ENCODE measurements at regions not wholly inside any gene's neighbourhood (a gene's known extent, or its start where the extent isn't known, plus 50 kb on each side); places are given as distances from the start of the nearest gene placed in this dataset.

GRCh38 chr15:60115579-60116380, 111.7 kb downstream of the FOXB1 start:
- no peak overlapping the region for H3K4me3 ChIP-seq (ENCODE audit: low read length)
- no peak for TF ChIP-seq CTCF (conservative IDR thresholded peaks at IDR 0.05; ENCODE audit: low read length)
- DNase-seq (ENCODE audit: low read depth): peak; percentile 34

- H3K4me3 ChIP-seq (ENCODE audit: low read length): no peak overlapping the region
- TF ChIP-seq CTCF (conservative IDR thresholded peaks at IDR 0.05; ENCODE audit: low read length): no peak
- DNase-seq (ENCODE audit: low read depth): no peak
Observed at GRCh38 chr15:60116456-60117089, 112.5 kb downstream of the FOXB1 start.

GRCh38 chr15:60118146-60118545, 114.0 kb downstream of the FOXB1 start:
- DNase-seq (ENCODE audit: low read depth): no peak
- no peak overlapping the region for H3K4me3 ChIP-seq (ENCODE audit: low read length)
- TF ChIP-seq CTCF (conservative IDR thresholded peaks at IDR 0.05; ENCODE audit: low read length): no peak

DNA sequence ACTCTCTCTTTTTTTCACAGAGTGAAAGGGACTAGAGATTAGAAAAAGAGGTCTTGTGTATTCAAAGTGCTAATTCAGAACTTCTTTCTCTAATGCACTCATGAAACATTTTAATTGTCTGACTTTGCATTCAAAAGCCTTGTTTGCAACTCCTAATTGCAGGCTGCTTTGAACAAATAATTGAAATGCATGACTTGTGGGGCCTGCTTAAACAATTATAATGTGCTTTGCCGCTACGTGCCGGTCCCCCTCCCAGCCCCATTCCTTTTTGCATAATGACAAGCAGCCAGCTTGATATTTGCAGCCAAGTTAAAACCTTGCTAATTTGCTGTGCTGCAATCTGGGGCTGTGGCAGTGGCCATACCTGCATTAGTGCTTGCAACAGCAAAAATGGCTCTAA, 114.5 kb downstream of the FOXB1 start:
- DNase-seq (ENCODE audit: low read depth): no peak
- no peak for TF ChIP-seq CTCF (conservative IDR thresholded peaks at IDR 0.05; ENCODE audit: low read length)

GRCh38 chr15:60119101-60119500, 115.0 kb downstream of the FOXB1 start:
- no peak overlapping the region for H3K4me3 ChIP-seq (ENCODE audit: low read length)
- DNase-seq (ENCODE audit: low read depth): no peak
- TF ChIP-seq CTCF (conservative IDR thresholded peaks at IDR 0.05; ENCODE audit: low read length): no peak

More for the DNA sequence above, 114.5 kb downstream of the FOXB1 start:
- no peak overlapping the region for H3K4me3 ChIP-seq (ENCODE audit: low read length)

- DNase-seq (ENCODE audit: low read depth): no peak
- TF ChIP-seq CTCF (conservative IDR thresholded peaks at IDR 0.05; ENCODE audit: low read length): no peak
- H3K4me3 ChIP-seq (ENCODE audit: low read length): no peak overlapping the region
Observed at GRCh38 chr15:60120100-60120499, 116.0 kb downstream of the FOXB1 start.

- TF ChIP-seq CTCF (conservative IDR thresholded peaks at IDR 0.05; ENCODE audit: low read length): no peak
- no peak for DNase-seq (ENCODE audit: low read depth)
Observed at GRCh38 chr15:60121845-60122244, 117.7 kb downstream of the FOXB1 start.

More at GRCh38 chr15:60121845-60122244, 117.7 kb downstream of the FOXB1 start:
- no peak overlapping the region for H3K4me3 ChIP-seq (ENCODE audit: low read length)
